ENCODE measurements at regions not wholly inside any gene's neighbourhood (a gene's known extent, or its start where the extent isn't known, plus 50 kb on each side); places are given as distances from the start of the nearest gene placed in this dataset.

DNA sequence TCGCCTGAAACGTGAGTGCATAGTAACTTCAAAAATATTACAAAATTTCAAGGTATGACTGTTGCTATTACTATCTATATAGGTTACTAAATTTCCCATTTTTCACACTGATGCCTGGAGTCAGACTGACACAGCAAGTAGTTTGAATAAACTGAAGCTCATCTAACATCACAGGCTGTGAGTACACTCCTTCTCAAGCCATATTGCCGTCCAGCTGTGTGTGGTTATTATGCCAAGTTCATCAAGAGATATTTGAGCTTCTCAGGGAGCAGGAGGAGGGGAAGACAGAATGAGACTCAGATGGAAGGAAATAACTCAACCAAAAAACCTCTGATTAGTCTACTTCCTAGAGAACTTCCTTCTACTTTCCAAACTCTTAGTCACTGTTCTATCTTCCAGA, 473.9 kb downstream of the TOX3 start:
- Histone ChIP-seq H3K14ac (ENCODE audit: low read length) (no peak overlapping the region), H2BK12ac (ENCODE audit: low read length) (no peak overlapping the region), H2AK5ac (ENCODE audit: low read depth, low read length) (no peak overlapping the region), H3K36me3 (replicated peaks in 1 of 2; ENCODE audit: control insufficient read depth in 2 of 2, insufficient read depth in 2 of 2, low read length in 2 of 2) (no peaks in the 10 kb centered on the region), H3K27me3 (ENCODE audit: control insufficient read depth in 3 of 3, insufficient read depth in 3 of 3, low read depth in 1 of 3, low read length in 3 of 3) (no peaks in the 10 kb centered on the region), H3K4me3 (ENCODE audit: low read length in 2 of 2) (no peak overlapping the region), H2BK5ac (ENCODE audit: low read length) (no peak overlapping the region), H4K8ac (ENCODE audit: low read depth, low read length) (no peak overlapping the region), H3K79me1 (ENCODE audit: low read depth, low read length) (no peaks in the 10 kb centered on the region), H3K27ac (replicated peaks; ENCODE audit: low read length) (no peak overlapping the region), H3K23ac (ENCODE audit: low read depth, low read length, poor library complexity) (no peak overlapping the region), H3K9me3 (replicated peaks in 1 of 2; ENCODE audit: control insufficient read depth in 2 of 2, insufficient read depth in 1 of 2, low read depth in 1 of 2, low read length in 2 of 2) (no peaks in the 10 kb centered on the region), H3K9ac (ENCODE audit: low read depth, low read length, poor library complexity) (no peak overlapping the region), H4K91ac (ENCODE audit: low read depth, low read length, poor library complexity) (no peak overlapping the region), H2AFZ (ENCODE audit: low read length) (no peak overlapping the region), H3K18ac (ENCODE audit: low read length) (no peak overlapping the region), H3K4me1 (ENCODE audit: control insufficient read depth in 2 of 2, insufficient read depth in 1 of 2, low read depth in 1 of 2, low read length in 2 of 2) (peaks cover 0 to 3% of the 10 kb centered on the region in 2 donors), H2BK120ac (ENCODE audit: low read depth, low read length) (no peak overlapping the region), H2BK15ac (ENCODE audit: low read length) (no peak overlapping the region), H3K4ac (ENCODE audit: low read length) (no peak overlapping the region), H3K4me2 (ENCODE audit: insufficient read depth, low read length, poor library complexity, severe bottlenecking) (no peak overlapping the region)
- no CpG with 5 or more reads among the region's 3 CpGs for WGBS, 2 donors (ENCODE audit: extremely low coverage in 2 of 2, insufficient read length in 2 of 2, insufficient replicate concordance in 1 of 2)
- no peak for DNase-seq (ENCODE audit: low spot score)

GRCh38 chr16:52071101-52071500, 475.8 kb downstream of the TOX3 start:
- DNase-seq (ENCODE audit: low spot score), result no peak
- no peak overlapping the region for H2AFZ ChIP-seq (ENCODE audit: low read length)

DNA sequence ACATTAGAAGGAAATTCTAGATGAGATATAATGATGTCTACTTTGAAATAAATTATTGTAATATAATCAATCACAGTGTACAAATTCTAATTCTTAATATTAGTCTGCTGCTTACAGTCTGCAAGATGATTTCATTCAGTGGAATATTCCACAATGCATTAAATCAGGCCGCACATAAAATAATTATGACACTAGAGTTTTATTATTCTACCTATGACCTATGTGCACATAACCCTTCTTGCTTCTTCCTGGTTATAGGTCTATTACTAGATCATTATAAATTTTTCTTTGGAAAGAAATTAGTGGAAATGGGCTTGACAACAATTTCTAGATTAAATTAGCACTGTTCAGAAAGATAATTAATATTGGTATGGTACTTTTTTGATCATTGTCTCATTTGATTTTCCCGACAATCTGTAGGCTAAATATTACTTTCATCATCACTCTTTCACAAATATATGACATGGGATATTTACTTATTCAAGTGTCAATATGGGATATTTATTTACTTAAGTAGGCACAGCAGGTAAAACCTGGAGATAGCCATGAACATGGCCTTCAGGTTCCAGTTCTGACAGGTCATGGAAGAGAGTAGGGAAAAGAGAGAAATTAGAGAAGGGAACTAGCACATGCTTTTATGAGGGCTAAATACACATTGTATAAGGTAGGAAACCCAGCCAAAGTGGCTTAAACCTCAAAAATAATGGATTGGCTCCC, 476.4 kb downstream of the TOX3 start:
- Histone ChIP-seq H4K8ac (ENCODE audit: low read depth, low read length) (no peak overlapping the region), H3K18ac (ENCODE audit: low read length) (no peak overlapping the region), H3K79me1 (ENCODE audit: low read depth, low read length) (no peaks in the 10 kb centered on the region), H3K27me3 (ENCODE audit: control insufficient read depth in 3 of 3, insufficient read depth in 3 of 3, low read depth in 1 of 3, low read length in 3 of 3) (no peaks in the 10 kb centered on the region), H3K4me1 (ENCODE audit: control insufficient read depth in 2 of 2, insufficient read depth in 1 of 2, low read depth in 1 of 2, low read length in 2 of 2) (peaks cover 0 to 3% of the 10 kb centered on the region in 2 donors), H3K36me3 (replicated peaks in 1 of 2; ENCODE audit: control insufficient read depth in 2 of 2, insufficient read depth in 2 of 2, low read length in 2 of 2) (no peaks in the 10 kb centered on the region), H3K23ac (ENCODE audit: low read depth, low read length, poor library complexity) (no peak overlapping the region), H3K27ac (replicated peaks; ENCODE audit: low read length) (no peak overlapping the region), H2BK5ac (ENCODE audit: low read length) (no peak overlapping the region), H3K9ac (ENCODE audit: low read depth, low read length, poor library complexity) (no peak overlapping the region), H3K14ac (ENCODE audit: low read length) (no peak overlapping the region), H2BK15ac (ENCODE audit: low read length) (no peak overlapping the region), H2AK5ac (ENCODE audit: low read depth, low read length) (no peak overlapping the region), H2BK12ac (ENCODE audit: low read length) (no peak overlapping the region), H3K4ac (ENCODE audit: low read length) (no peak overlapping the region), H3K4me2 (ENCODE audit: insufficient read depth, low read length, poor library complexity, severe bottlenecking) (no peak overlapping the region), H2AFZ (ENCODE audit: low read length) (peak overlapping the region; percentile 84), H4K91ac (ENCODE audit: low read depth, low read length, poor library complexity) (no peak overlapping the region), H2BK120ac (ENCODE audit: low read depth, low read length) (no peak overlapping the region), H3K9me3 (replicated peaks in 1 of 2; ENCODE audit: control insufficient read depth in 2 of 2, insufficient read depth in 1 of 2, low read depth in 1 of 2, low read length in 2 of 2) (no peaks in the 10 kb centered on the region), H3K4me3 (ENCODE audit: low read length in 2 of 2) (no peak overlapping the region)
- DNase-seq (ENCODE audit: low spot score), result no peak
- WGBS, 2 donors (ENCODE audit: extremely low coverage in 2 of 2, insufficient read length in 2 of 2, insufficient replicate concordance in 1 of 2), result no CpG with 5 or more reads among the region's 2 CpGs

More at GRCh38 chr16:52071101-52071500, 475.8 kb downstream of the TOX3 start:
- Histone ChIP-seq H2BK15ac (ENCODE audit: low read length) (no peak overlapping the region), H2BK120ac (ENCODE audit: low read depth, low read length) (no peak overlapping the region), H3K27ac (replicated peaks; ENCODE audit: low read length) (no peak overlapping the region), H3K23ac (ENCODE audit: low read depth, low read length, poor library complexity) (no peak overlapping the region), H3K4me2 (ENCODE audit: insufficient read depth, low read length, poor library complexity, severe bottlenecking) (no peak overlapping the region), H3K14ac (ENCODE audit: low read length) (no peak overlapping the region), H3K27me3 (ENCODE audit: control insufficient read depth in 3 of 3, insufficient read depth in 3 of 3, low read depth in 1 of 3, low read length in 3 of 3) (no peaks in the 10 kb centered on the region), H2BK12ac (ENCODE audit: low read length) (no peak overlapping the region), H2BK5ac (ENCODE audit: low read length) (no peak overlapping the region), H3K4me3 (ENCODE audit: low read length in 2 of 2) (no peak overlapping the region), H3K9ac (ENCODE audit: low read depth, low read length, poor library complexity) (no peak overlapping the region), H3K9me3 (replicated peaks in 1 of 2; ENCODE audit: control insufficient read depth in 2 of 2, insufficient read depth in 1 of 2, low read depth in 1 of 2, low read length in 2 of 2) (no peaks in the 10 kb centered on the region), H2AK5ac (ENCODE audit: low read depth, low read length) (no peak overlapping the region), H4K91ac (ENCODE audit: low read depth, low read length, poor library complexity) (no peak overlapping the region), H3K18ac (ENCODE audit: low read length) (no peak overlapping the region), H3K36me3 (replicated peaks in 1 of 2; ENCODE audit: control insufficient read depth in 2 of 2, insufficient read depth in 2 of 2, low read length in 2 of 2) (no peaks in the 10 kb centered on the region), H3K79me1 (ENCODE audit: low read depth, low read length) (no peaks in the 10 kb centered on the region), H3K4me1 (ENCODE audit: control insufficient read depth in 2 of 2, insufficient read depth in 1 of 2, low read depth in 1 of 2, low read length in 2 of 2) (peaks cover 0 to 3% of the 10 kb centered on the region in 2 donors), H3K4ac (ENCODE audit: low read length) (no peak overlapping the region), H4K8ac (ENCODE audit: low read depth, low read length) (no peak overlapping the region)
- WGBS, 2 donors (ENCODE audit: extremely low coverage in 2 of 2, insufficient read length in 2 of 2, insufficient replicate concordance in 1 of 2), result no CpG with 5 or more reads among the region's 4 CpGs

GRCh38 chr16:52069866-52070265, 477.1 kb downstream of the TOX3 start:
- no CpG with 5 or more reads among the region's 3 CpGs for WGBS, 2 donors (ENCODE audit: extremely low coverage in 2 of 2, insufficient read length in 2 of 2, insufficient replicate concordance in 1 of 2)
- Histone ChIP-seq H2BK12ac (ENCODE audit: low read length) (no peak overlapping the region), H3K4me2 (ENCODE audit: insufficient read depth, low read length, poor library complexity, severe bottlenecking) (no peak overlapping the region), H3K36me3 (replicated peaks in 1 of 2; ENCODE audit: control insufficient read depth in 2 of 2, insufficient read depth in 2 of 2, low read length in 2 of 2) (no peaks in the 10 kb centered on the region), H3K27me3 (ENCODE audit: control insufficient read depth in 3 of 3, insufficient read depth in 3 of 3, low read depth in 1 of 3, low read length in 3 of 3) (no peaks in the 10 kb centered on the region), H2AK5ac (ENCODE audit: low read depth, low read length) (no peak overlapping the region), H3K4me1 (ENCODE audit: control insufficient read depth in 2 of 2, insufficient read depth in 1 of 2, low read depth in 1 of 2, low read length in 2 of 2) (peaks cover 0 to 3% of the 10 kb centered on the region in 2 donors), H2BK5ac (ENCODE audit: low read length) (no peak overlapping the region), H2BK15ac (ENCODE audit: low read length) (no peak overlapping the region), H3K23ac (ENCODE audit: low read depth, low read length, poor library complexity) (no peak overlapping the region), H3K18ac (ENCODE audit: low read length) (no peak overlapping the region), H2AFZ (ENCODE audit: low read length) (peak overlapping the region; percentile 84), H3K14ac (ENCODE audit: low read length) (no peak overlapping the region), H4K91ac (ENCODE audit: low read depth, low read length, poor library complexity) (no peak overlapping the region), H3K79me1 (ENCODE audit: low read depth, low read length) (no peaks in the 10 kb centered on the region), H3K9me3 (replicated peaks in 1 of 2; ENCODE audit: control insufficient read depth in 2 of 2, insufficient read depth in 1 of 2, low read depth in 1 of 2, low read length in 2 of 2) (no peaks in the 10 kb centered on the region), H3K9ac (ENCODE audit: low read depth, low read length, poor library complexity) (no peak overlapping the region), H3K4ac (ENCODE audit: low read length) (no peak overlapping the region), H2BK120ac (ENCODE audit: low read depth, low read length) (no peak overlapping the region), H3K27ac (replicated peaks; ENCODE audit: low read length) (no peak overlapping the region), H4K8ac (ENCODE audit: low read depth, low read length) (no peak overlapping the region), H3K4me3 (ENCODE audit: low read length in 2 of 2) (no peak overlapping the region)
- DNase-seq (ENCODE audit: low spot score), result peak; percentile 40

Data from neuronal stem cell (in vitro differentiated cells).